CD14-positive monocyte (primary cell): ENCODE measurements at regions not wholly inside any gene's neighbourhood (a gene's known extent, or its start where the extent isn't known, plus 50 kb on each side); places are given as distances from the start of the nearest gene placed in this dataset.

Source experiments
- DNase-seq, 3 donors: peaks; one replicate each; pipeline ENCODE4 v3.0.0-alpha.2; 2011 to 2022
- H2AFZ ChIP-seq: 2 replicates; pipeline ENCODE4 v1.6.0; 2012; ENCODE audit warnings: mild to moderate bottlenecking, low read depth, low read length, inconsistent platforms; ENCODE audit not compliant: insufficient read depth, poor library complexity, severe bottlenecking
- H3K27ac ChIP-seq, 2 donors: 1 replicate in 1 of 2; 2 replicates in 1 of 2; pipeline ENCODE4 v1.5.1; 2012 to 2013; ENCODE audit warnings: low read length in 2 of 2, control low read depth in 1 of 2, inconsistent platforms in 1 of 2, low read depth in 1 of 2, mild to moderate bottlenecking in 1 of 2
- H3K27me3 ChIP-seq, 2 donors: one replicate each; pipeline versions ENCODE4 v1.6.0 to v1.6.1; 2011 to 2013; ENCODE audit warnings: low read length in 2 of 2; ENCODE audit not compliant: control insufficient read depth in 2 of 2, insufficient read depth in 2 of 2
- H3K36me3 ChIP-seq, 2 donors: replicated peaks in 1 of 2; 1 replicate in 1 of 2; 2 replicates in 1 of 2; pipeline versions ENCODE4 v1.5.1 to v1.6.1; 2012 to 2013; ENCODE audit warnings: low read length in 2 of 2, control low read depth in 1 of 2, inconsistent platforms in 1 of 2, mild to moderate bottlenecking in 1 of 2; ENCODE audit not compliant: insufficient read depth in 2 of 2, control insufficient read depth in 1 of 2
- H3K4me1 ChIP-seq, 2 donors: 1 replicate in 1 of 2; 2 replicates in 1 of 2; pipeline versions ENCODE4 v1.5.1 to v1.6.1; 2012 to 2013; ENCODE audit warnings: low read length in 2 of 2, control low read depth in 1 of 2, inconsistent platforms in 1 of 2, mild to moderate bottlenecking in 1 of 2, moderate library complexity in 1 of 2; ENCODE audit not compliant: insufficient read depth in 2 of 2, control insufficient read depth in 1 of 2
- H3K4me2 ChIP-seq: replicated peaks from 2 replicates; pipeline ENCODE3; 2012; ENCODE audit warnings: low read length, moderate library complexity, mild to moderate bottlenecking; ENCODE audit not compliant: poor library complexity, severe bottlenecking; ENCODE audit errors: extremely low read depth
- H3K4me3 ChIP-seq, 3 experiments: fragments of 200-600 bp in 1 of 3; sonication (generic) in 1 of 3; replicated peaks in 1 of 3; 1 replicate in 2 of 3; 2 replicates in 1 of 3; pipeline ENCODE4 v1.5.1; 2011 to 2013; ENCODE audit warnings: low read length in 3 of 3, mild to moderate bottlenecking in 3 of 3, control low read depth in 2 of 3, low read depth in 2 of 3, inconsistent platforms in 1 of 3, moderate library complexity in 1 of 3
- H3K79me2 ChIP-seq: 2 replicates; pipeline ENCODE4 v1.6.0; 2012; ENCODE audit warnings: mild to moderate bottlenecking, control low read depth, inconsistent platforms, low read length, moderate library complexity; ENCODE audit not compliant: insufficient read depth
- H3K9ac ChIP-seq: 2 replicates; pipeline ENCODE4 v1.6.0; 2017; ENCODE audit warnings: low read length, mild to moderate bottlenecking; ENCODE audit not compliant: insufficient read depth, poor library complexity, severe bottlenecking
- H3K9me3 ChIP-seq, 2 donors: replicated peaks in 1 of 2; 1 replicate in 1 of 2; 2 replicates in 1 of 2; pipeline versions ENCODE4 v1.5.1 to v1.6.1; 2012 to 2013; ENCODE audit warnings: low read length in 2 of 2, control low read depth in 1 of 2; ENCODE audit not compliant: control insufficient read depth in 1 of 2, insufficient read depth in 1 of 2
- H4K20me1 ChIP-seq: 2 replicates; pipeline ENCODE4 v1.6.0; 2012; ENCODE audit warnings: mild to moderate bottlenecking, low read length, control low read depth, moderate library complexity; ENCODE audit not compliant: insufficient read depth
- H3K27ac Mint-ChIP-seq, 7 donors: one replicate each; pipeline ENCODE4 v1.8.0; 2020; ENCODE audit warnings: mild to moderate bottlenecking in 7 of 7, mixed read lengths in 7 of 7, moderate library complexity in 6 of 7, inconsistent platforms in 2 of 7
- H3K27me3 Mint-ChIP-seq, 3 donors: one replicate each; pipeline ENCODE4 v1.8.0; 2021 to 2022; ENCODE audit warnings: low read depth in 3 of 3, mild to moderate bottlenecking in 3 of 3, mixed read lengths in 3 of 3, moderate library complexity in 3 of 3, inconsistent platforms in 1 of 3
- H3K36me3 Mint-ChIP-seq, 2 donors: one replicate each; pipeline ENCODE4 v1.8.0; 2020; ENCODE audit warnings: mixed read lengths in 2 of 2, inconsistent platforms in 1 of 2, mild to moderate bottlenecking in 1 of 2
- H3K4me1 Mint-ChIP-seq: one replicate; pipeline ENCODE4 v1.8.0; 2020; ENCODE audit warnings: mild to moderate bottlenecking, mixed read lengths
- H3K4me3 Mint-ChIP-seq, 2 donors: one replicate each; pipeline ENCODE4 v1.8.0; 2020; ENCODE audit warnings: mild to moderate bottlenecking in 2 of 2, mixed read lengths in 2 of 2, moderate library complexity in 1 of 2
- H3K9me3 Mint-ChIP-seq, 7 donors: one replicate each; pipeline ENCODE4 v1.8.0; 2020 to 2022; ENCODE audit warnings: mixed read lengths in 7 of 7, mild to moderate bottlenecking in 6 of 7, moderate library complexity in 6 of 7, inconsistent platforms in 2 of 7
- WGBS: methylation state at CpG from one replicate; pipeline ENCODE4 v1.1.5; 2013; ENCODE audit warnings: missing lambda C conversion rate; ENCODE audit not compliant: insufficient coverage; 5-methylcytosine and 5-hydroxymethylcytosine counted together
- intact Hi-C, 2 donors: fragments of 100-400 bp; cut with micrococcal nuclease; formaldehyde crosslinking; loops; one replicate each; pipeline versions ENCODE4 v1.15.0 to v1.15.1; 2023
- TF ChIP-seq, protein P1 (sequence below): fragments of 200-600 bp; IDR thresholded peaks from one replicate; pipeline ENCODE4 v1.8.0; 2022; ENCODE audit warnings: antibody characterized with exemption, mild to moderate bottlenecking

DNA sequence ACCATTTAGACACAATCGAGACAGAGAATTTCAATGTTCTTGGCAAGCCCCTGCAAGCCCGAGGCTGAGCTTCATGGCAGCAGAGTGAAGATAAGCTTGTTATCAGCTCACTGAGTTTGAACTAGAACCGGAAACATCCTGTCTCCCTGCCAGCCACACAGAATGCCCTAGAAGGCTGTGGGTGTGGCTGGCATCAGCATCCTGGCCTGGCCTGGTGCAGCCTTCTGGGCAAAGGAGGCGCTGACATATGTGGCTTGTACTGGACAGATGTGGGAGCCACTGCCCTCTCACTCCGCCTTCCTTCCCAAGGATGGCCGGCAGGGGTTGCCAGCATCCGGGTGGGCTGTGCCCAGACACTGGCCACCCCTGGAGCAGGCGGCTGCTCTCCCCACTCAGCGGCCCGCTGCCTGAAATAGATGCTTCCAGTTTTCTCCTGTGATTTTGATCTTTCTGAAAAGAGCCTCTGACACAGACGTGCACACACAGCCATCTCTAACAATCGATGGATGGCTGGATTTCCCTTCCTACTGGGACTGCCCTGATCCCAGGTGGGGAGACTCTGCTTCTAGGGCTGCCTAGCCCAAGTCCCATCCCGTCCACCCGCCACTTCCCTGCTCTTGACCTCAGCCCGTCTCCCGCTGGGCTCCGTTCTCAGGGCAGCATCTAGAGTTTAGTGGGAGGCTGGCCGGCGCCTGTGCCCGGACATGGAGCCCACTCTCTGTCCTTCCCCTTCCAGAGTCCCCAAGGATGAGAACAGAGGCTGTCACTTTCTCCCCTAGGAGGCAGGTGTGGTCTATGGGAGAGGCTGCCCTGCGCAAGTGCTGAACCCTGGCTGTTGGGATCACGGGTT, 149.7 kb downstream of the CTTN start:
- Histone ChIP-seq H3K4me2 (no peak overlapping the region), H3K27me3 (no peaks in the 10 kb centered on the region), H3K9me3 (no peaks in the 10 kb centered on the region), H3K79me2 (no peaks in the 10 kb centered on the region), H4K20me1 (no peaks in the 10 kb centered on the region), H2AFZ (no peak overlapping the region), H3K4me1 (no peaks in the 10 kb centered on the region), H3K9ac (no peak overlapping the region), H3K4me3 (no peak overlapping the region), H3K36me3 (no peaks in the 10 kb centered on the region), H3K27ac (no peak overlapping the region)
- no peak for DNase-seq
- TF ChIP-seq, protein P1, sequence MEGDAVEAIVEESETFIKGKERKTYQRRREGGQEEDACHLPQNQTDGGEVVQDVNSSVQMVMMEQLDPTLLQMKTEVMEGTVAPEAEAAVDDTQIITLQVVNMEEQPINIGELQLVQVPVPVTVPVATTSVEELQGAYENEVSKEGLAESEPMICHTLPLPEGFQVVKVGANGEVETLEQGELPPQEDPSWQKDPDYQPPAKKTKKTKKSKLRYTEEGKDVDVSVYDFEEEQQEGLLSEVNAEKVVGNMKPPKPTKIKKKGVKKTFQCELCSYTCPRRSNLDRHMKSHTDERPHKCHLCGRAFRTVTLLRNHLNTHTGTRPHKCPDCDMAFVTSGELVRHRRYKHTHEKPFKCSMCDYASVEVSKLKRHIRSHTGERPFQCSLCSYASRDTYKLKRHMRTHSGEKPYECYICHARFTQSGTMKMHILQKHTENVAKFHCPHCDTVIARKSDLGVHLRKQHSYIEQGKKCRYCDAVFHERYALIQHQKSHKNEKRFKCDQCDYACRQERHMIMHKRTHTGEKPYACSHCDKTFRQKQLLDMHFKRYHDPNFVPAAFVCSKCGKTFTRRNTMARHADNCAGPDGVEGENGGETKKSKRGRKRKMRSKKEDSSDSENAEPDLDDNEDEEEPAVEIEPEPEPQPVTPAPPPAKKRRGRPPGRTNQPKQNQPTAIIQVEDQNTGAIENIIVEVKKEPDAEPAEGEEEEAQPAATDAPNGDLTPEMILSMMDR, result no peak
- WGBS, result 74% methylated on average over 10 of the region's 22 CpGs
- no peaks in the 10 kb centered on the region for H3K36me3 Mint-ChIP-seq
- intact Hi-C loops, result no loop called here
- H3K4me1 Mint-ChIP-seq, result no peaks in the 10 kb centered on the region
- H3K27me3 Mint-ChIP-seq, result peaks cover 0 to 6% (median 4%) of the 10 kb centered on the region in 3 donors
- no peak overlapping the region for H3K4me3 Mint-ChIP-seq
- no peaks in the 10 kb centered on the region for H3K9me3 Mint-ChIP-seq
- H3K27ac Mint-ChIP-seq, result no peak overlapping the region

DNA sequence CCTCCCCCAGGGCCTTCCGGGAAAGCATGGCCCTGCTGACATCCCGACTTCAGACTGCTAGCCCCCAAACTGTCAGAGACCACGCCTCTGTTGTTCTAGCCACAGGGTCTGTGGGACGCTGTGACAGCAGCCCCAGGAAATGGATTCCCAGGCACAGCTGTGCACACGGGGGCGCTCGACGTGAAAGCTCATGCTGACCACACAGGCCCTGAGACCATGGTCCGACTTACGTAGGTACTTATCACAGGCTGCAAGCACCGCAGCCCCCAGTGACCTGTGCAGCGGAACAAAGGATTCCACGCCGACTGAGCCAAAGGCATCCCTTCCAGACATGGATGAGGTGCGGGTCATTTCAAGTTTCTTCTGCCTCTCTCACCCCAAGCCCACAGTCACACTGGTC, 150.6 kb downstream of the CTTN start:
- Histone ChIP-seq H4K20me1 (no peaks in the 10 kb centered on the region), H3K9me3 (no peaks in the 10 kb centered on the region), H3K4me2 (no peak overlapping the region), H3K27me3 (no peaks in the 10 kb centered on the region), H2AFZ (no peak overlapping the region), H3K4me1 (no peaks in the 10 kb centered on the region), H3K79me2 (no peaks in the 10 kb centered on the region), H3K36me3 (no peaks in the 10 kb centered on the region), H3K4me3 (no peak overlapping the region), H3K27ac (no peak overlapping the region), H3K9ac (no peak overlapping the region)
- H3K36me3 Mint-ChIP-seq, result no peaks in the 10 kb centered on the region
- no peaks in the 10 kb centered on the region for H3K9me3 Mint-ChIP-seq
- peaks cover 2 to 4% (median 2%) of the 10 kb centered on the region in 3 donors for H3K27me3 Mint-ChIP-seq
- no peak overlapping the region for H3K27ac Mint-ChIP-seq
- no peaks in the 10 kb centered on the region for H3K4me1 Mint-ChIP-seq
- no peak overlapping the region for H3K4me3 Mint-ChIP-seq
- DNase-seq, result no peak
- TF ChIP-seq, protein P1, result no peak
- 91% methylated on average over 12 of the region's 15 CpGs for WGBS
- intact Hi-C loops, result no loop called here
